ENCODE measurements at regions not wholly inside any gene's neighbourhood (a gene's known extent, or its start where the extent isn't known, plus 50 kb on each side); places are given as distances from the start of the nearest gene placed in this dataset.

DNA sequence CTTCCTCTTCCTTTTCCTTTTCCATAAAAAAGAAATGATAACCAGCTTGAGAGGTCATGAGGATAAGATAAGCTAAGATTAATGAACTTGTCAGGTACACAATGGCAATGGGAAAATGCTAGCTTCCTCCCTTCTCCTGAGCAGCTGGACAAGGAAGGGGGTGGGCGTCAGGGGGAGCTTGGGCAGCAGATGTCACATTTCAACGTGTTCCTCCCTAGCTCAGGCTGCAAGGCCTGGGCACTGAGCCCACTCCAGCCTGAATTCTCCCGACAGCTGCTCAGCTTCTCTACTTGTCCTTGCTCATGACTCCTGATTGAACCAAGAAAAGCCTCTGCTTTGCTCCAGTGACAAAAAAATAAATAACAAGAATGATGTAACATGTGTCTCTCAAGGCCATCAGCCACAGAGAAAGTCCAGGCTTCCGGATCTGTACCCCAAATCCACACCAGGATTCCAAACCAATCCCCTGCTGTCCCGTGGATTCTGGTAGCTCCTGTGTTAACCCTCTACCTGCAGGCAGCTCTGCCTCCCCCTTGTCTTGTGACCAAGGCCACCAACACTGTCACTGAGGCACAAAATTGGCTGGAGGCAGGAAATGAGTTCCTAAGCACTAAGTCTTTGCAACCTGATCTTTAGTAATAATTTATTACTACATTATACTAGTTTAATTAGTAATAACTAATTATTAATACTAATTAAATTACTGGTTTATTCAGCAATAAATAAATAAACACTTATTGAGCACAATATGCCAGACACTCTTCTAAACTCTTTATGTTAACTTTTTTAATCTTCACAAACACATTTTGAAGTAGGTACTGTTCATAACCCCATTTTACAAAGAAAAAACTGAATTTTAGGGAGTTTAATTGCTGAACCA, 146.5 kb downstream of the CCDC34 start:
- WGBS (ENCODE audit: missing lambda C conversion rate): 45% methylated on average over 5 of the region's 5 CpGs
- Histone ChIP-seq H3K4me1 (peaks cover 61% of the 10 kb centered on the region), H3K27ac (peak overlapping the region; percentile 18 to 79; a peak in 5 of 6 replicates), H3K9me3 (no peaks in the 10 kb centered on the region), H3K4me2 (peak overlapping the region; percentile 6; the same call in 2 of the 3 replicates), H3K4me3 (no peak overlapping the region)
- no peak for FAIRE-seq
- CTCF ChIA-PET: interaction anchor here (0.6 to 1.7 kb wide), 4 partner anchors 14 to 269 kb away, joined by 3 to 9 read pairs (median 4); no protein-coding TSS in a partner anchor
- ATAC-seq: no peak
- TF ChIP-seq ZSCAN20 (CRISPR knock-in tag; IDR thresholded peaks at IDR 0.05) (no peak), NR3C1 (IDR thresholded peaks at IDR 0.05) (no peak), EP300 (IDR thresholded peaks at IDR 0.05) (no peak), CHD4 (IDR thresholded peaks at IDR 0.05; ENCODE audit: borderline replicate concordance) (no peak), BHLHE40 (IDR thresholded peaks at IDR 0.05; ENCODE audit: low read depth, low read length) (no peak), NPAS2 (CRISPR knock-in tag; IDR thresholded peaks at IDR 0.05; ENCODE audit: borderline replicate concordance) (no peak), MAFK (IDR thresholded peaks at IDR 0.05; ENCODE audit: partially characterized antibody) (no peak), RFX5 (IDR thresholded peaks at IDR 0.05) (no peak), FOXS1 (CRISPR knock-in tag; IDR thresholded peaks at IDR 0.05) (no peak)
- TF ChIP-seq, protein P1, sequence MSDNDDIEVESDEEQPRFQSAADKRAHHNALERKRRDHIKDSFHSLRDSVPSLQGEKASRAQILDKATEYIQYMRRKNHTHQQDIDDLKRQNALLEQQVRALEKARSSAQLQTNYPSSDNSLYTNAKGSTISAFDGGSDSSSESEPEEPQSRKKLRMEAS (IDR thresholded peaks at IDR 0.05): no peak
- TF ChIP-seq, protein P2, sequence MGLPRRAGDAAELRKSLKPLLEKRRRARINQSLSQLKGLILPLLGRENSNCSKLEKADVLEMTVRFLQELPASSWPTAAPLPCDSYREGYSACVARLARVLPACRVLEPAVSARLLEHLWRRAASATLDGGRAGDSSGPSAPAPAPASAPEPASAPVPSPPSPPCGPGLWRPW (IDR thresholded peaks at IDR 0.05): no peak
- POLR2A ChIA-PET: interaction anchor here (0.6 to 1.4 kb wide), 2 partner anchors 10 to 18 kb away, joined by 5 to 8 read pairs; no protein-coding TSS in a partner anchor
- no peak for DNase-seq (ENCODE audit: low read depth in 1 of 2, low spot score in 1 of 2)

DNA sequence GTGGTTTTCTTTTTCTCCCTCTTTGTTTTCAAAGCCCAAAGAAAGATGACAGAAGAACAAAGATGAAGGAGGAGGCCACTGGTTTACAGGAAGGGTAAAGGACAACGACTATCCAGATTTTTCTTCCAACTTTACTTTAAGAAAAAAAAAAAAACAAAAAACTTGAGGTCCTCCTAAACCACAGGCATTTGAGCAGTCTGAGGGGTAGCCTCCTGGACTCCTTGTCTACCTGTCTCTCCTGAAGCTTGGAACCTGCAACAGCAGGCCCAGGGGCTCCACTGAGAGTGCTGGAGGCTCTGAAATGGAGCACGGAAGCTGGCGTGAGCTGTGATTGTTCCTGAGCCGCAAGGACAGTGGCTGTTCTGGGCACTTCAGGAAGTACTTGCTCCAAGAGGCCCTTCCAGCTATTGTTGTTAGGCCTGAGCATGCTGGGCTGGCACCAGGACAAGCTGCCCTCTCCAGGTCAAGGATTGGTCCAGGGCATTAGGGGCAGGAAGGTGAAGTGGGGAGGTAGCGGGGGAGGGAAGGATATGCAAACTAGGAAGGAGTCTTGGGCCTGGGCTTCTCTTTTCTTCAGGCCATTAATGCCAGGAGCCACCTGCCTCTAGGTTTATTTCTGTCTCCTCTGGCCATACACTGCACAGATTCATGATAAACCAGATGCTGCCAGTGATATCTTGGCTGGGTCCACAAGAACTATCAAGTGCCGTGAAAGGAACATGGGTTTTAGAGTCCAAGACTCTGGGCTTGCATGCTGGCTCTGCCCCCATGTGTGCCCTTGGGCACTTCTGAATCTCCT, 147.3 kb downstream of the CCDC34 start:
- Histone ChIP-seq H3K27ac (peak overlapping the region; percentile 18 to 62; a peak in 5 of 6 replicates), H3K4me2 (peak overlapping the region; percentile 6; the same call in 2 of the 3 replicates), H3K4me1 (peaks cover 64% of the 10 kb centered on the region), H3K4me3 (no peak overlapping the region), H3K9me3 (no peaks in the 10 kb centered on the region)
- ATAC-seq (no peak; a peak in 1 of 6 replicates), FAIRE-seq (no peak), DNase-seq (ENCODE audit: low read depth in 1 of 2, low spot score in 1 of 2) (no peak)
- POLR2A ChIA-PET: interaction anchor here (0.6 to 1.4 kb wide), 2 partner anchors 10 to 18 kb away, joined by 5 to 8 read pairs; no protein-coding TSS in a partner anchor
- CTCF ChIA-PET: interaction anchor here (0.5 to 5.2 kb wide), 7 partner anchors 15 to 270 kb away, joined by 3 to 39 read pairs (median 4); no protein-coding TSS in a partner anchor
- TF ChIP-seq, protein P2 (IDR thresholded peaks at IDR 0.05): no peak
- WGBS (ENCODE audit: missing lambda C conversion rate): 89% methylated on average over 6 of the region's 6 CpGs

DNA sequence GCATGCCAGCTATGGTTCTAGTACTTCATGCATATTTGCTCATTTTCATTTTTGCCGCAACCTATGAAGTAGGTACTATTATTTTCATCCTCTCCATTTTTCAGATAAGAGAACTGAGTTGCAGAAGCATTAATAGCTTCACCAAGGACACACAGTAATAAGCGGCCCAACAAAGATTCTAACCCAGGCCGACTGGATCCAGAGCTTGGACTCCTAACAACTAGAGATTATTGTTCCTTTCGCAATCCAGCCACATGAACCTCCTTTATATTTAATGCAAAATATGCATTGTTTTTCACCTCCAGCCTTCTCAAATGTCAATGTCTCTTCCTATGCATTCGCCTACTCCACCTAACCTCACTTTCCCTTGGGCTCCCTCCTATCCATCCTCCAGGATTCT, 148.3 kb downstream of the CCDC34 start:
- POLR2A ChIA-PET: interaction anchor here (1.7 kb wide), 1 partner anchor 19 kb away, joined by 11 read pairs; no protein-coding TSS in a partner anchor
- DNase-seq (ENCODE audit: low read depth in 1 of 2, low spot score in 1 of 2): no peak
- no peak for FAIRE-seq
- CTCF ChIA-PET: interaction anchor here (1.6 to 5.2 kb wide), 7 partner anchors 10 to 271 kb away, joined by 3 to 39 read pairs (median 9); no protein-coding TSS in a partner anchor
- TF ChIP-seq CBX8 (IDR thresholded peaks at IDR 0.05) (no peak), CEBPB (IDR thresholded peaks at IDR 0.05) (no peak; a peak in 1 of 4 replicates), POLR2AphosphoS2 (conservative IDR thresholded peaks at IDR 0.05; ENCODE audit: low read length) (no peak), TFCP2L1 (CRISPR knock-in tag; IDR thresholded peaks at IDR 0.05) (no peak), ZSCAN20 (CRISPR knock-in tag; IDR thresholded peaks at IDR 0.05) (no peak), HOXB5 (CRISPR knock-in tag; IDR thresholded peaks at IDR 0.05) (no peak), EHMT2 (IDR thresholded peaks at IDR 0.05; ENCODE audit: low read depth) (no peak), RCOR1 (IDR thresholded peaks at IDR 0.05; ENCODE audit: low read depth, low read length) (no peak), FOXS1 (CRISPR knock-in tag; IDR thresholded peaks at IDR 0.05) (no peak), HEYL (CRISPR knock-in tag; IDR thresholded peaks at IDR 0.05) (no peak), SREBF2 (IDR thresholded peaks at IDR 0.05) (no peak), POLR2A (IDR thresholded peaks at IDR 0.05; ENCODE audit: low read length) (no peak)
- TF ChIP-seq, protein P3, sequence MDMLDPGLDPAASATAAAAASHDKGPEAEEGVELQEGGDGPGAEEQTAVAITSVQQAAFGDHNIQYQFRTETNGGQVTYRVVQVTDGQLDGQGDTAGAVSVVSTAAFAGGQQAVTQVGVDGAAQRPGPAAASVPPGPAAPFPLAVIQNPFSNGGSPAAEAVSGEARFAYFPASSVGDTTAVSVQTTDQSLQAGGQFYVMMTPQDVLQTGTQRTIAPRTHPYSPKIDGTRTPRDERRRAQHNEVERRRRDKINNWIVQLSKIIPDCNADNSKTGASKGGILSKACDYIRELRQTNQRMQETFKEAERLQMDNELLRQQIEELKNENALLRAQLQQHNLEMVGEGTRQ (IDR thresholded peaks at IDR 0.05): no peak
- TF ChIP-seq, protein P4, sequence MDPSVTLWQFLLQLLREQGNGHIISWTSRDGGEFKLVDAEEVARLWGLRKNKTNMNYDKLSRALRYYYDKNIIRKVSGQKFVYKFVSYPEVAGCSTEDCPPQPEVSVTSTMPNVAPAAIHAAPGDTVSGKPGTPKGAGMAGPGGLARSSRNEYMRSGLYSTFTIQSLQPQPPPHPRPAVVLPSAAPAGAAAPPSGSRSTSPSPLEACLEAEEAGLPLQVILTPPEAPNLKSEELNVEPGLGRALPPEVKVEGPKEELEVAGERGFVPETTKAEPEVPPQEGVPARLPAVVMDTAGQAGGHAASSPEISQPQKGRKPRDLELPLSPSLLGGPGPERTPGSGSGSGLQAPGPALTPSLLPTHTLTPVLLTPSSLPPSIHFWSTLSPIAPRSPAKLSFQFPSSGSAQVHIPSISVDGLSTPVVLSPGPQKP (IDR thresholded peaks at IDR 0.05; ENCODE audit: low read depth, low read length): no peak
- H3K9me3 ChIP-seq: no peaks in the 10 kb centered on the region
- peak overlapping the region in 1 of 2 experiments; percentile 70; a peak in 2 of 6 replicates for H3K27ac ChIP-seq
- peaks cover 72% of the 10 kb centered on the region for H3K4me1 ChIP-seq
- ATAC-seq: no peak
- no peak overlapping the region for H3K4me3 ChIP-seq
- 84% methylated on average over 5 of the region's 5 CpGs for WGBS (ENCODE audit: missing lambda C conversion rate)
- no peak overlapping the region for H3K4me2 ChIP-seq
